ENCODE measurements at regions not wholly inside any gene's neighbourhood (a gene's known extent, or its start where the extent isn't known, plus 50 kb on each side); places are given as distances from the start of the nearest gene placed in this dataset.
A peak's percentile ranks its signal among the peaks of the same experiment; 100 is the strongest.

DNA sequence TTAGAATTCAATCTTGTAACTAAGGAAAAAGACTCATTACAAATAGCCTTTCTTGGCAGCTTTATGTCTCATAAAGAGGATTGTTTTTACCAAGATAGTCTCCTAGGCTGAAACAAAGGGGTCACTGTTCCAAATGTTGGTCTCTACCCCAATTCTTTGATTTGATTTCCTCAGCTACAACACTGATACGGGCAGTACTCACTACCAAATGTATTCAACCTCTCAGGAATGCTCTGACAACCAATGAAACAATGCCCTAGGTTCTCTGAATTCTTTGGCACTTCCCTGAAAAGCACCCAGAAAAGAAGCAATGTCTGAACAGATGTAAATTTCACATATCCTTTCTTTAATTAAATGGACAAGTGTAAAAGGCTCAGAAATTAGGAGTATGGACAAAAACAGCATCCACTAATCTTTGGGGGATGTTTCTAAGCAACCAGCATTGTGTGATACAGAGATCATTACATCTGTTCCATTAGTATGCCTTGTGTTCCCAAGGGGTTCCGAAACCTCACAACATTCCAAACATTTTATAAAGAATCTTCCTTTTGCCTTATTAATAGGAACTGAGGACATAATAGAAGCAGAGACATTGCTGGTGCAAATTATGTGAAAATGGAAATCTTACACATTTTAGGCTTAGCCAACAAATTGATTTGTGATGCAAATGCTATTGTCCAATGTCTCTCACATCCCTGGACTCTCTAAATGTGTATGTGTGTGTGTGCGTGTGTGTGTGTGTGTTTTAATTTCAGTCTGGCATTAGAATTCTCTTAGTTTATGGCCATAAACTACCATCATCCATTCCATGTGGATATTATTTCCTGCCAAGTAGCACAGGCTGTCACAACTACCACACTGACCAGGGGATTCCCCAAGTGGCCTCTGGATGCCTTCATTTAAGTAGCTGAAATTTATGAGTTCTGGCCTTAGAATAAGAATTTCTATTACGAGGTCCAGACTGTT is 276.0 kb downstream of the MTX2 start:
- DNase-seq, result no peak

DNA sequence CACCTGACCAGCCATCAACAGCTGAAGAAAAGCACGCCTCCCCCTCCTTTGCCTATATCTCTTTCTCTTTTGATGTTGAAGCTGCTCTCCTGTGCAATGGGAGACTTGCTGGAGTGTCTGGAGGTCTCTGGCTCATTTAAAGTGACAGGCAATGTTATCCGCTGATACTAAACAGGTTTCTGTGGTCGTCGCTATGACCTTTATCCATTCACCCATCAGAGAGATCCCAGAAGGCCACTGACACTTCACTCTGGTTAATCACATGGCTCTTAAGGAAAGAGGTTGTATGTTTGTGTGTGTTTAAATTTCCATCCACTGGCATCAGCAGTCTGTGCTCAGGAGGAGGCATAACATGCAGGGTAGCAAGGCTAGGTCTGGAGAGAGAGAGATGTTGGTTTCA is 277.3 kb downstream of the MTX2 start:
- no peak for DNase-seq

DNA sequence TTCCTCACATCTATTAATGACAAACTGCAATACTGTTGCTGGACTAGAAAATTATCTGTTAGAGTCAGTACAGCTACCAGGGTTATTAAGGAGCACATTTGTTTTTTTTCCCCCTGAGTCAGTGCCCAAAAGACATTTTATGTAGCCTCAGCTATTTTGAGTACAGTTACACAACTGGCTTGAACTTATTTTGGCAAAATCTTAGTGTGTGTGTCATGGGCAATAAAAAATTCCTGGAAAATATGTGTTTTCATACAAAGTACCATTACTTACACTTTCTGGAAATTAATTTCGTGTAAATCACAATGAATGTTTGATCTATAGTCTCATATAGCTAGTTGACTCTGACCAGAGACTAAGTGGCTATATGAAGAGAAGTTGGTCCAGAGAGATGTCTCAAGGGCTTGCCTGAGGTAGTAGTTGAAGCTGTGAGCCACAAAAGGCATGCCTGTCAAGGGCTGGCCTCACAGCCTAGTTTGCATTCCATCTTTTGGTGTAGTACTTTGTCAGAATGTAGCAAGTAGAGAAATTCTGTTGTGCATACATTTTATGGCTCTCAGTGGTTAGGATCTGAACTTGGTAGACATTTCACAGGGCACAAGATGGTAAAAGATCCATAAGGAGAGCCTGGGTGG is 283.4 kb downstream of the MTX2 start:
- no peak for DNase-seq

DNA sequence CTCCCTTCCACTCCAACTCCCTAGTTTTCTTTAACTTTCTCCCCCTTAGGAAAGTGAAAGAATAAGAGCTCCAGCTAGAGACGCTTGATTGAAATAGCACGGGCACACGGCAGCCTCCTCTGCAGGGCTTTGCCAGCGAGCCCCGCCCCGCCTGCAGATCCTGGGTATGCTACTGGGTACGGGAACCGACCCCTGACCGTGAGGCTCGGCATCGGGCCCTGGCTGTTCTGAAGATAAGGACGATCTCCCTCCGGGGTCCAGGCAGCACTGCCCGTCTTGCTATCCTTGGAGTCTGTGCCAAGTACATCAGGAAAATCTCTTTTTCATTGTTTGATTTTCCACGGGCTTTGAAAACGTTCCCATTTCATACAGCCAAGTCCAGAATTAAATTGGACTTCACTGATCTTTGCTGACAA is 284.5 kb downstream of the MTX2 start:
- peak; percentile 15 to 29 for DNase-seq

DNA sequence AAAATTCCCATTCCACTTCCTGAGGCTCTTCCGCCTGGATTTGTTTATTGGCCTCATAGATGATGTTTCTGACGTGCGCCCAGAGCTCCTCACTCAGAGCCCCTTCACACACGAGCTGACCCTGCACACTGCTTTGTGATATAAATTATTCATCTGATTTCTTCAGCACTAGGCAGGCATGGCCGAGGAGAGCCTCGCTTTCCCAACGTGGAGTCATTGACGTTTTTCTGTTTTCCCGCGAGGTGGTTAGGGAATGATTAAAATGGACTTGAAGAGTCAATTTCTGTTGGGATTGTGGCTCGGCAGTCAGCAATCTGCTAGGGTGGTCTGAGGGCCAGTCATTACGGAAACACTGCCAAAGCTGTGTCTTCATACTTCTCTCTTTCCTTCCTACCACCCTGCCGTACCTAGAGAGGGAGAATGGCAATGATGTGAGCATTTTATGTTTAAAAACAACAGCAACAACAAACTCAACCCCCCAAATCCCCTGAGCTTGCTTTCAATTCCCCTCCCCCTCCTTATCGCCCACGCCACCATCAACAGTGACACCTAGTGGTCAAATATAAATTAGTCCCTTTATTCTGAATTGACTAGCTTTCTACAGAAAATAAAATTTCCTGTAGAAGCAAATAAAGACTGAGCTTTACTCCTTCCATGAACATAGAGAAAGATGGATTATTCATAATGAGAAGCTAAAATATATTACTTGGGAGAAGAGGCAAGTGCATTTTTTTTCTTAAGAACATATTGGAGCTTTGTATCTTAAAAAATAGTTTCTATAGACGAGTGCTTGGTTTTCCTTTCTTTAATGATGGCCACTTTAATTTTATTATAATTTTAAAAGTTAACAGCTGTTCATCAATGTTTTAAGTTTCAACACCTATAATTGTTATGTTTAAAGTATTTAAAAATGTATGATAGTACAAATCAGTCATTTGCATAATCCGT is 285.1 kb downstream of the MTX2 start:
- DNase-seq, result peak; percentile 35 to 56

DNA sequence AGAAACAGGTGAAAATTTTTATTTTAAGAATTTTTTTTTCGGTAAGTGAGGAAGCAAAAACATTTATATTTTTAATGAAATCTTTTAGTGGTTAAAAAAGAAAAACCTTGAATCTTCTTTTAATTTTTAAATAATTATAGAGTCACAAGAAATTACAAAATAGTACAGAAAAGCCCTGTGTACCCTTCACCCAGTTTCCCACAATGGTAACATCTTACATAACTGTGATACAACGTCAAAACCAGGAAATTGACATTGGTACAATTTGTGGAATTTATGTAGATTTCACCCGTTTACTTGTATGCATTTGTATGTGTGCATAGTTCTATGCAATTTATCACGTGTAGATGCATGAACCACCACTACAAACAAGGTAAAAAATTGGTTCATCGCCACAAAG is 285.9 kb downstream of the MTX2 start:
- DNase-seq, result no peak

DNA sequence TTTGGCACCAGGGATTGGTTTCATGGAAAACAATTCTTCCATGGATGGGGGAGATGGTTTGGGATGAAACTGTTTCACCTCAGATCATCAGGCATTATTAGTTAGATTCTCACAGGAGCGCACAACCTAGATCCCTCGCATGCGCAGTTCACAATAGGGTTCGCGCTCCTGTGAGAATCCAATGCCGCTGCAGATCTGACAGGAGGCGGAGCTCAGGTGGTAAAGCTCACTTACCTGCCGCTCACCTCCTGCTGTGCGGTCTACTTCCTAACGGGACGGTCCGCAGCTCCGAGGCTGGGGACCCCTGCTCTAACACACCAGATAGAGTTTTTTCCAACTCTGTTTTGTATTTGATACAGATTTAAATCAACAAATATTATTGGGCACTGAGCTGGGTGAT is 286.5 kb downstream of the MTX2 start:
- no peak for DNase-seq

DNA sequence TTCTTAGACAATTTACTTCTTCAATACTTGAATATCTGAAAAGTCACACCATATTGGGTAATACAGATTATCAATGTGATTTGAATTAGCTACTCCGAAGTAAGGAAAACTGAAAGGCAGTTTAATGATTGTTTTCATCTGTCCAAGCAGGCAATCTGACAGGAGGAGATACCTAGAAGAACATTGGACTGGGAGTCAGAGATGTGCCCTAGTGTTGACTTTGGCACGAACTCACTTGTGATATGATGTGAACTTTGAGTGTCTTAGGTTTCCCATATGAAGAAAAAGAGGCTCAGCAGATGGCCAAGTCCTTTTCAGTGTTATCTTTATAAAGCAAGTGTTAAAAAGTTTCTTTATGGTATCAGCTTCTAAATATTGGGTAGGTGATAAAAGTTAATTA is 287.1 kb downstream of the MTX2 start:
- DNase-seq, result no peak

DNA sequence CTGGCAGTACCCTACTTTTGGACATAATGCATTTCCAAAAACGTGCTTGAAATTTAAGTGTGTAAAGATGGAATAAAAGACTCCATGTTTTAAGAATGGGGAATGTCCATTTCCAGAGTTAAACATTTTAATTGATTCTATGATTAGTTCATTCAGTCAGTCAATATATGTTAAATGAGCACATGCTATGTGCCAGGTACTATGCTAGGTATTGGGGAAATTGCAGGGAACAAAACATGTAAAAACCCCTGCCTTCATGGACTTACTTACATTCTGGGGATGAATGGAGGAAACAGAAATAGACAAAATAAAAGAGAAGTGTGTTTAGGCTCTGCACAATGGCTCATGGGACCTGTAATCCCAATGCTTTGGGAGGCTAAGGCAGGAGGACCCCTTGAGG is 288.6 kb downstream of the MTX2 start:
- no peak for DNase-seq

DNA sequence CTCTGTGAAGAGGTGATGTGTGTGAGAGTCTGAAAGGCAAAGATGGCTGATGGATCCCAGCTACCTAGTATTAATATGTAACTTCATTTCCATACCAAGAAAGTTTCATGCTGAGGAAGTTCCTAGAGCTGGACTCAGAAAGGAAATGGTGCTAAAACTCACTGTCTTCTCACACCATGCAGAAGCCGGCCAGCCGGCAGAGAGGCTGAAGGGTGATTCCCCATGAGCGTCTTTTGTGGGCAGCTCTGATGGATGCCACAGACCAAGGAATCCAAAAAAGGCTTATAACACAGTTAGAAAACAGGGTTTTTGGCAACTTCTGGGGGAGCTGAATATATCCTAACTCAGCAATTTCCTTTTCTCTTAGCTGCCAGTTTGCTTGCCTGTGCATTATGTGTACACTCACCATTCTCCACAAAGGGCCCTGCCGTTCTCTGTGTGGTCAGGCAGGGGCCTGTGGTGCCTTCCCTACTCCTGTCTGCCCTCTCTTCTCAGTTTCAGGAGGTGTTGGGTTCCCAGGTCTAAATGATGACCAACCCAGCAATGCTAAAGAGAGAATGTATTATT is 289.4 kb downstream of the MTX2 start:
- no peak for DNase-seq

DNA sequence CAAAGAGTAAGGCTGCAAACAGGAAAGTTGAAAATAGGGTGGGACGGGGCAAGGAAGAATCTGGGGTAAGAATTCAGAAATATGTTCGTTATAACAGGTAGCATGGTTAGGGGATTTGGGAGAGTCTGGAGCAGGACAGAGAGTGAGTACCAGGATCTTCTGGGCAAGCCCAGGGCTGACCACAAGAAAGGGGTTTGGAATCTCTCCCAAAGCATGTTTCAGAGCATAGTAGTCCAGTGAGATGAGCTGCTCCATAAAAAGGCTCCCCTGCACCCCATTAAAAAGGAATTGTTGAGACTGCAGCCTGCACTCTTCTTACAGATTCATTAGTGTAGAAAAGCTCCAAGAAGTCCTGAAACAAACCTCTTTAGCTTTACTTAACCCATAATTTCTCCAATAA is 291.1 kb downstream of the MTX2 start:
- DNase-seq, result no peak

DNA sequence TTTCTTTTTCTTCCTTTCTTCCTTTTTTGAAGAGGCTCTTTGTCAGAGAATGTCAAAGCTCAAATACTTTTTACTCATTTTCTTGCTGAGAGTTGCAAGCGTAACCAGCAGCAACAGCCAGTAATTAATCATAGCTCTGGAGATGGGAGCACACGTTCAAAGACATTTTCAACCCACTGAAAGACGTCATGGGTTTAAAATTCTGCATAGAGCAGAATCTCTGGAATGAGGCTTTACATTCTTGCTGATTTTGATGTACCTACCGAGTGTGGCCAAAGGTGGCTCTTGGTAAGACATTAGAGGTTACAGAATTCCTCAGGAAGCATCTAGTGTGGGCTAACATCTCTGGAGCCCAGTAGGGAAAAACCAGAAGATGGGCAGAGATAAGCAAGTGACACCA is 292.5 kb downstream of the MTX2 start:
- no peak for DNase-seq

DNA sequence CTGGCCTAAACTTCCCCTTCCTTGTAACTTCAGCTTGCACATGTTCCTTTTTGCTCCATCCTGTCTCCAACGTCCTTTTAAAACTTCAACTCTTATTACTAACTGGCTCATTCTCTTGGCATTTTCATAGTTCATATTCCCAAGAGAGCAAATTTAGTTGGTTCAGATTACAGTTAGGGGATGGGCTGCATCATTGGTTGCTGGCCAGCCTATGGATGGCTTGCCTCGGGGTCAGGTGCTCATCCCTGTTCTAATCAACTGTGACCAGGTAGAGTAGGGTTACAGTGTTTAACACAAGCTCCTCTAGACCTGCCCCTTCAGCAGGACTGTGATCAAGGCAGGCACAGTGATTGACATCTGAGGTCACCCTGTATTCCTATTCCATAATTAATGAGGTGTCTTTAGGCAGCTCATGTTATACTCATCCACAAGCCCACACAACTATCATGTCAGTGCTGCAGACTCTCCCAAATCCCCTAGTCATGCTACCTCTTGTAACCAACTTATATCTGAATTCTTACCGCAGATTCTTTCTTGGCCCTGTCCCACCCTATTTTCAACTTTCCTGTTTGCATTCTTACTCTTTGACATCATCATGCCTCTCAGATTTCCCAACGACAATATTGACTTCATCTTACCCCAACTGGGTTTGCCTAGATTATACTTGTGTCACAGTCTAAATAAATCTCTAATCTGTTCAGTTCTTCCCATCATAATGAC is 293.3 kb downstream of the MTX2 start:
- no peak for DNase-seq

DNA sequence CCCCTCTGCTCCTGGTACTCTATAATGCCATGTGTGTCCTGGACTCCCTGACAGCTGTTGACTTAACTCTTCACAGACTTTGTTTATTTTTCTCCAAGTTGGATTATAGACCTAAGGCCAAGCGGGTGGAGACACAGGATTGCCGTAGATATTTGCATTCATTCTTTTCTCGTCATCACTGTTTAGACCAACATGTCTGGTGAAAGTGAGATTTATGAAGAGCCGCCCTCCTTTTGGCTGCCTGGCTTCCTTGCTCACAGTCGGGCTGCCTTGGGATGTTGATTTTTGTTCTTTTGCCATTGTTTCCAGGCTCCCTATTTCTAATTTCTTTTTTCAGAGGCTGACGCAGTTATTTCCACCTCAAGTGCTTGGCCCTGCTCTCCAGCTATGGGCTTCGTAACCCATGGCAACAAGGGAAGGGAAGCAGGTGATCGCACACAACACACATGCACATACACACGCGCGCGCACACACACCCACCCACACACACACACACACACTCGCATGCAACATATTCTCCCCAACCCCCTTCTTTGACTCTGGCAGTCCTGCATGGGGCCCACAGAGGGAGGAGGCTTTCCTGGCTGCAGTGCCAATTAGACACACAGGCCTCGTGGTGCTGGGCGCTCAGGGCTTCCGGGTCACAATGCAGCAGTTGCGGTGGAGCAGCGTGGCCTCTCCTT is 296.5 kb downstream of the MTX2 start:
- no peak for DNase-seq

DNA sequence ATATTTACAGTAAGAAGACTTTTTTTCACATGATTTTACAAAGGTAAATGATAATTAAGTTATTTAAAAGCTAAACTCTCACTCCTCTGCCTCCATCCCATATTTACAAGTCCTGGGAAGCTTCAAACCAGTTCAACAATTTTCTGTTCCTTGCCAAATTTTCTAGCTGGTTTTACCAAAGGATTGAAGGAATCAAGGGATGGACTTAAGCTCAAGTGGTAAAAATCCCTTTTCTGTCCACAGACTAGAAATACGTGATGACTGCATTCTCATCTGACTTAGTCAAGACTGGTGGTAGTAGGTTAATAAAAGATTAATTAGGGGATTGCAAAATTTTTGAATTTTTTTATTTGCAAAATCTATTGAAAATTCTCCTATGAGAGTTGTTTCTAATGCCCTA is 297.3 kb downstream of the MTX2 start:
- DNase-seq, result no peak

DNA sequence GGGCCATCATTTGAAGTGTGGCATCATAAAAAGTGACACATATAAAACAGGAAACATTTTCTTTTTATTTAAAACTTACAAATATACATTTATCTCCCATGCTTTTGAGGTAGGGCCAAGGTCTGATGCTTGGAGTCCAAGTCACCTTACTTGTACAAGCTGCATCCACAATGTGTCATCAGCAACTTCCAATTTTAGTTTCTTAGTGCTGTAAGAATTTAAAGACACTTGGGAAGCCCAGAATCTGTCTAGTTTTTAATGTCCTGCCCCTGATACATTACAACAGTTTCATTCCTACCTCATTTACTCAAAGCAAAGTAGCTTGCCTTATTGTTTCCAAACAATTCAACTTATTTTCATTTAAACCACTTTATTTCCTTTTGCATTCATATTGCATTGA is 297.7 kb downstream of the MTX2 start:
- DNase-seq, result no peak

DNA sequence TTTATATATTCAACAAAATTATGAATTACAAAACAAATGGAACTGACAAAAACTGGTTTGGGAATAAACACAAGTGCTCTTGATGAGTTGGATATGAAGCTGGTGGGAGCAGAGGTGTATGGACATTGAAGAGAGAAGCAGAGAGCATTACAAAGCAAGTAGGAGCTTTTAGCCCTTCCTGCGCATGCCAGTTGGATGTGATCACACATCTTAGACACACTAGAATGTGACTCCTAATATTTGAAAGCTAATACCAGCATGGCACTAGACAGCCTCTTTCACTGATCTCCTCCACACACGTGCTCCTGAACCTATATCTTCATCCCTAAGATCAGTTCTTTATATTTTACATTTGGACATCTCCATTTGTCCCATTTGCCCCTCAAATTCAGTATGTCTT is 298.1 kb downstream of the MTX2 start:
- DNase-seq, result no peak

DNA sequence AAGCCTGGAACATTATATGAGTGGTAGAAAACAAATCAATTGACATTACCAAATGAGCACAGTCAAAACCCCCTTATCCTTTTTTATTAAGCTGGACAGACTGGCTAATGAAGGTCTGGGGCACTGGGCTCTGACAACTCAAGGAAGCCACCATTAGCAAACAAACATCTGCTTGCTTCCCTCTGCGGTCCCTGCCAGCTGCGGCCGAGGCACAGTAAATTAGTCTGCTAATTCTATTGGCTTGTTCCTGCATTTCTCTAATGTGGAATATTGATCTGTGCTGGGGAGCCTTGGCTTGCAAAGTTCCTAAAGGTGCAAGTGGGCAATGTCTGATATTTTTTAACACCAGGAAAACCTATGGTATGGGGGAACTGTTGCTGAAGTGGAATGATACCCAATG is 300.3 kb downstream of the MTX2 start:
- no peak for DNase-seq

DNA sequence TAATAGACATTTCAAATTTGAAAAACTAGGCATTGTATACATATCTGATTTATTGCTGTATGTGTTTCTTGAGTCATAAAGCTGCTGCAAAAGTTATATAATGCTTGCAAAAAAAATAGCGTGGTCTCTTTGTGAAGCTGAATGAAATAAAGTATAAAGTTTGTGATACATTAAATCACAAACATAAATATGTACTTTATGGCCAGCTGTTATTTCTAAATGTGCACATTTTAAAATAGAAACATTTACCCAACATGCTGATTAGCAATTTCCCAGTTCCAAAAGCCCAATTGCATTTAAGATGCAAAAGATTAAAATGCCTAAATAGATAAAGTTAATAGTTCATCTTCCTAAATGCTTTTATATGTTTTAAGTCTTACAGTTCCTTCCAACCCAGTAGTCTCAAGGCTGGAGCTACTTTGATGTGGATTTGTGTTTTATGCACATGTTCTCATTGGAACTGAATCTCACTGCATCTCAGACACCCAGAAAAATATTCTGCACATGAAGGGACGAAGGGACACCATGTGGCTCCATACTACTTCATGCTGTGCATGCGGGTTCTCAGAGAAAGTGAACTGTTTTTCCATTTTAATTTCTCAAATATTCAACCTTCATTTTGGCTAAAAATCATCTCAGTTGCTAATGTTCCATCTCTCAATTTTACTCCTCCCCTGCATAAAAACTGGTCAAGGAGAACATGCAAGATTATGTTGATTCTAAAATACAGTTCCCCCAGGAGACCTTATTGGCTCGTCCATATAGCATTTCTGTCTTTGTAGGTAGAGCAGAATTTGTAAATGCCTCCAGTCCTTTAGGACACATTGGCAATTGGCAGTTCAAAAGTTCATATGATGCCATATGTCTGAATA is 304.6 kb downstream of the MTX2 start:
- DNase-seq, result no peak

DNA sequence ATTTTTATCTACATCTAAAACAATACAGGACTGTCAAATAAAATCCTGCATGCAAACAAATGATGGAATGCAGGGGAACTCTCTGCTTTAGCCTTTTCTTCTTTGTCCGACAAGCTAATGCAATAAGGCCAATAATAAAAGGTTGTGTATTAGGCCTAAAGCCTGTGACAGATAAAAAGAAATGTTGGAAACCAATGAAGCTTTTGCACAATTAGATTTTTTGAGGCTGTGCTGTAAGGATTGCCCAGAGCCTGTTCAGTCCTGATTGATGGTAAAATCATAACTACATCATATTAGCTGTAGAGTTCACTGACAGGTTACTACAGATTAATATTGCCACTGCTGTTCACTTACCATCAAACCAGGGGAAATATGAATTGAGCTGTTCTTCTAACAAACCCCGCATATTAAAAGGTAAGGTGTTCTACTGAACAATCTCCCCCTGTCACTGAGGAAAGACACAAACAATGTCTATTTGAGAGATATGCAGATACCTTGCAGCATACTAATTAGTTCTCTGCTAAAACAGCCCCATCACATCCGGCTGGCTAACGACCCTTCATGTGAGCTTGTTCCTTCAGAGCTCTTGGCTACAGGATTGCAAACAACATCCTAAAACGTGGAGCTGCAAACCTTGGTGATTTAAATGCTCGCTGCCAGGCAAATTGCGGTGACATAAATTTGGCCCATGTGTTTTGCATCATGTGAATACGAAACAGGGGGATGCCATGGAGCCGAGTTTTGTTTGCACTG is 305.4 kb downstream of the MTX2 start:
- no peak for DNase-seq

Data from NCI-H1930 (cell line).